SK-N-SH treated with all-trans-retinoic acid at 6 μM for 48 hours (cell line): ENCODE measurements at regions not wholly inside any gene's neighbourhood (a gene's known extent, or its start where the extent isn't known, plus 50 kb on each side); places are given as distances from the start of the nearest gene placed in this dataset.

Source experiments
- ATAC-seq: fragments of 200-7000 bp; cut with Tn5 transposase; 3 replicates; pipeline ENCODE4 v1.9.1; 2020; ENCODE audit warnings: mild to moderate bottlenecking, moderate library complexity
- ARNTL ChIP-seq: fragments of 450-650 bp; formaldehyde crosslinking; IDR thresholded peaks from 2 replicates; pipeline ENCODE4 v1.5.0; 2020; ENCODE audit warnings: low read depth, mild to moderate bottlenecking, moderate library complexity, borderline replicate concordance
- BACH2 ChIP-seq: fragments of 250-450 bp; sonication (Bioruptor Pico); IDR thresholded peaks from 2 replicates; pipeline ENCODE4 v1.9.0; 2021; ENCODE audit warnings: mild to moderate bottlenecking, borderline replicate concordance
- CSDC2 ChIP-seq: fragments of 250-450 bp; sonication (Bioruptor Pico); IDR thresholded peaks from 2 replicates; pipeline ENCODE4 v1.5.0; 2020; ENCODE audit warnings: mild to moderate bottlenecking, moderate library complexity
- ESRRG ChIP-seq: fragments of 250-450 bp; sonication (Bioruptor Pico); IDR thresholded peaks from 2 replicates; pipeline ENCODE4 v1.6.1; 2021; ENCODE audit warnings: mild to moderate bottlenecking
- GLIS3 ChIP-seq: fragments of 250-450 bp; sonication (Bioruptor Pico); IDR thresholded peaks from 2 replicates; pipeline ENCODE4 v1.5.0; 2020; ENCODE audit warnings: mild to moderate bottlenecking, moderate library complexity
- ISL1 ChIP-seq: fragments of 250-450 bp; sonication (Bioruptor Pico); IDR thresholded peaks from 2 replicates; pipeline ENCODE4 v2.1.2; 2022; ENCODE audit warnings: mild to moderate bottlenecking, moderate library complexity
- PPARA ChIP-seq: fragments of 250-450 bp; sonication (Bioruptor Pico); IDR thresholded peaks from 2 replicates; pipeline ENCODE4 v1.5.0; 2020; ENCODE audit warnings: mild to moderate bottlenecking, borderline replicate concordance
- RARB ChIP-seq: fragments of 250-450 bp; sonication (Bioruptor Pico); IDR thresholded peaks from 2 replicates; pipeline ENCODE4 v1.8.0; 2021; ENCODE audit warnings: mild to moderate bottlenecking, moderate library complexity
- SNAI2 ChIP-seq: fragments of 250-450 bp; sonication (Bioruptor Pico); IDR thresholded peaks from 2 replicates; pipeline ENCODE4 v1.5.0; 2020; ENCODE audit warnings: mild to moderate bottlenecking, moderate library complexity
- TCF4 ChIP-seq: fragments of 250-450 bp; sonication (Bioruptor Pico); IDR thresholded peaks from 2 replicates; pipeline ENCODE4 v1.8.0; 2021; ENCODE audit warnings: mild to moderate bottlenecking, moderate library complexity, borderline replicate concordance
- TOX ChIP-seq: fragments of 250-450 bp; sonication (Bioruptor Pico); IDR thresholded peaks from 2 replicates; pipeline ENCODE4 v1.8.0; 2021; ENCODE audit warnings: mild to moderate bottlenecking, moderate library complexity, borderline replicate concordance
- ZC3H10 ChIP-seq: fragments of 250-450 bp; sonication (Bioruptor Pico); IDR thresholded peaks from 2 replicates; pipeline ENCODE4 v1.5.1; 2021; ENCODE audit warnings: mild to moderate bottlenecking, moderate library complexity
- ZFP3 ChIP-seq: fragments of 250-450 bp; sonication (Bioruptor Pico); IDR thresholded peaks from 2 replicates; pipeline ENCODE4 v1.5.0; 2020; ENCODE audit warnings: mild to moderate bottlenecking, moderate library complexity
- ZNF565 ChIP-seq: fragments of 450-650 bp; formaldehyde crosslinking; conservative IDR thresholded peaks from 2 replicates; pipeline ENCODE4 v1.5.0; 2020; ENCODE audit warnings: low read depth, mild to moderate bottlenecking, moderate library complexity
- ZNF70 ChIP-seq: fragments of 450-650 bp; formaldehyde crosslinking; IDR thresholded peaks from 2 replicates; pipeline ENCODE4 v1.5.0; 2020; ENCODE audit warnings: mild to moderate bottlenecking, moderate library complexity
- ZNF8 ChIP-seq: fragments of 450-650 bp; formaldehyde crosslinking; IDR thresholded peaks from 2 replicates; pipeline ENCODE4 v1.5.0; 2020; ENCODE audit warnings: mild to moderate bottlenecking, moderate library complexity
- TF ChIP-seq, protein P1 (sequence below): fragments of 250-450 bp; sonication (Bioruptor Pico); IDR thresholded peaks from 2 replicates; pipeline ENCODE4 v1.5.1; 2020; ENCODE audit warnings: low read depth, mild to moderate bottlenecking, moderate library complexity
- TF ChIP-seq, protein P2 (sequence below): fragments of 250-450 bp; sonication (Bioruptor Pico); IDR thresholded peaks from 2 replicates; pipeline ENCODE4 v1.8.0; 2020; ENCODE audit warnings: mild to moderate bottlenecking, moderate library complexity, borderline replicate concordance
- TF ChIP-seq, protein P3 (sequence below): fragments of 250-450 bp; sonication (Bioruptor Pico); IDR thresholded peaks from 2 replicates; pipeline ENCODE4 v1.5.0; 2020; ENCODE audit warnings: mild to moderate bottlenecking, moderate library complexity
- TF ChIP-seq, protein P4 (sequence below): fragments of 250-450 bp; sonication (Bioruptor Pico); IDR thresholded peaks from 2 replicates; pipeline ENCODE4 v1.8.0; 2021; ENCODE audit warnings: low read depth, mild to moderate bottlenecking, moderate library complexity, borderline replicate concordance
- TF ChIP-seq, protein P5 (sequence below): fragments of 250-450 bp; sonication (Bioruptor Pico); IDR thresholded peaks from 2 replicates; pipeline ENCODE4 v1.5.1; 2021; ENCODE audit warnings: mild to moderate bottlenecking, moderate library complexity

DNA sequence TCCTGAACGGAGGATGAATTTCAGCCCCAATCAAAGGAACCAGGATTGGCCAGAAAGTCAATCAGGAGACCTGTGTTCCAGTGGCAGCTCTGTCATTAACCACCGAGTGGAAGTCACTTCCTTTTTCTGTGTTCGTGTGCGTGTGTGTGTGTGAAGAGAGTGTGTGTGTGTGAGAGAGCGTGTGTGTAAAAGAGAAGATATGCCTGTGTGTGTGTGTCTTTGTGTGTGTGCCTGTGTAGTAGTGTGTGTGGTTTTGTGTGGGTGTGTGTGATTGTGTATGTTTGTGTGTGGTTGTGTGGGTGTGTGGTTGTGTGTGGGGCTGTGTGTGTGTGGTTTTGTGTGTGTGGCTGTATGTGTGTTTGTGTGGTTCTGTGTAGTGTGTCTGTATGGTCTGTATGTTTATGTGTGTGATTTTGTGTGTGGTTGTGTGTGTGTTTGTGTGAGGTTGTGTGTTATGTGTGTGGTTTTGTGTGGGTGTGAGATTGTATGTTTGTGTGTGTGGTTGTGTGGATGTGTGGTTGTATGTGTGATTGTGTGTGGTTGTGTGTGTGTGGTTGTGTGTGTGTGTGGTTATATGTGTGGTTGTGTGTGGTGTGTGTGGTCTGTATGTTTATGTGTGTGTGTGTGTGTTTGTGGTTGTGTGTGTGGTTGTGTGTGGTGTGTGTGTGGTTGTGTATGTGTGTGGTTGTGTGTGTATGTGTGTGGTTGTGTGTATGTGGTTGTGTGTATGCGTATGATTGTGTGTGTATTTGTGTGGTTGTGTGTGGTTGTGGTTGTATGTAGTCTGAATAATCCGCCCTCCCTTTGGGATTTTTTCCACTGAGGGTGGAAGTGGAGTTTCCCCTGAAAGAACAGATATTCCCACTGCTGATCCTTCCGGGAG is 314.4 kb downstream of the SHQ1 start:
- TF ChIP-seq, protein P1, sequence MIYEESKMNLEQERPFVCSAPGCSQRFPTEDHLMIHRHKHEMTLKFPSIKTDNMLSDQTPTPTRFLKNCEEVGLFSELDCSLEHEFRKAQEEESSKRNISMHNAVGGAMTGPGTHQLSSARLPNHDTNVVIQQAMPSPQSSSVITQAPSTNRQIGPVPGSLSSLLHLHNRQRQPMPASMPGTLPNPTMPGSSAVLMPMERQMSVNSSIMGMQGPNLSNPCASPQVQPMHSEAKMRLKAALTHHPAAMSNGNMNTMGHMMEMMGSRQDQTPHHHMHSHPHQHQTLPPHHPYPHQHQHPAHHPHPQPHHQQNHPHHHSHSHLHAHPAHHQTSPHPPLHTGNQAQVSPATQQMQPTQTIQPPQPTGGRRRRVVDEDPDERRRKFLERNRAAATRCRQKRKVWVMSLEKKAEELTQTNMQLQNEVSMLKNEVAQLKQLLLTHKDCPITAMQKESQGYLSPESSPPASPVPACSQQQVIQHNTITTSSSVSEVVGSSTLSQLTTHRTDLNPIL (CRISPR knock-in tag): no peak
- TF ChIP-seq, protein P2, sequence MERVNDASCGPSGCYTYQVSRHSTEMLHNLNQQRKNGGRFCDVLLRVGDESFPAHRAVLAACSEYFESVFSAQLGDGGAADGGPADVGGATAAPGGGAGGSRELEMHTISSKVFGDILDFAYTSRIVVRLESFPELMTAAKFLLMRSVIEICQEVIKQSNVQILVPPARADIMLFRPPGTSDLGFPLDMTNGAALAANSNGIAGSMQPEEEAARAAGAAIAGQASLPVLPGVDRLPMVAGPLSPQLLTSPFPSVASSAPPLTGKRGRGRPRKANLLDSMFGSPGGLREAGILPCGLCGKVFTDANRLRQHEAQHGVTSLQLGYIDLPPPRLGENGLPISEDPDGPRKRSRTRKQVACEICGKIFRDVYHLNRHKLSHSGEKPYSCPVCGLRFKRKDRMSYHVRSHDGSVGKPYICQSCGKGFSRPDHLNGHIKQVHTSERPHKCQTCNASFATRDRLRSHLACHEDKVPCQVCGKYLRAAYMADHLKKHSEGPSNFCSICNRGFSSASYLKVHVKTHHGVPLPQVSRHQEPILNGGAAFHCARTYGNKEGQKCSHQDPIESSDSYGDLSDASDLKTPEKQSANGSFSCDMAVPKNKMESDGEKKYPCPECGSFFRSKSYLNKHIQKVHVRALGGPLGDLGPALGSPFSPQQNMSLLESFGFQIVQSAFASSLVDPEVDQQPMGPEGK (CRISPR knock-in tag): no peak

DNA sequence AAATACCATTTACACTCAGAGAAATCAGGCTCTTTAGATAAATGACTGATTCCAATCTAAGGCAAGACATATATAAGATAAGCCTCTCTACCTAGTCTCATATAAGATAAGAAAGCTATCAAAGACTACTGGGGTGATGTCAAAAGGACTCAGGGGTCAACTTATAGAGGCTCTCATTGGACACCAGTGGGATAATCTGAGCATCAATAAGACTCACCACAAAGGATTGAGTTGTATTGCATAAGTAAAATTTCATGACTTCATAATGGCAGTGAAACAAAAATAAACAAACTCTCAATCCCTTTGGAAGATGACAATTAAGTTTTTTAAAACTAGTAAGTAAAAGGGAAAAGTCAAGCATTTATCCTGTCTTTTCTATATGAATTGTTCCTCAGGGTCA is 317.8 kb downstream of the SHQ1 start:
- TF ChIP-seq TCF4: no peak
- no peak for TF ChIP-seq ZC3H10
- no peak for ATAC-seq

More for the DNA sequence above, 314.4 kb downstream of the SHQ1 start:
- ATAC-seq: no peak

DNA sequence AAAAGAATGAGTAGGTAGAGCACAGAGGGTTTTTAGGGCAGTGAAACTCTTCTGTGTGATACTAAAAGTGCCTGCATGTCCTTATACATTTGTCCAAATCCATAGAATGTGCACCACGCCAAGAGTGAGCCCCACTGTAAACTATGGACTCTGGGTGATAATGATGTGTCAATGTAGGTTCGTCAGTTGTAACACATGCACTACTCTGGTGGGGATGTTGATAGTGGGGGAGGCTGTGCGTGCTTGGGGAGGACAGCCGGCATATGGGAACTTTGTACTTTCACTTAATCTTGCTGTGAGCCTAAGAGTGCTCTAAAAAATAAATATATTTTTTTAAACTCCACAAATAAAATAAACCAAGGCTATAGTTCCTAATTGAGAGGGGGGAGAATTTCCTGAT is 319.2 kb downstream of the SHQ1 start:
- ATAC-seq: no peak
- TF ChIP-seq ZNF565 (CRISPR knock-in tag) (no peak), PPARA (CRISPR knock-in tag) (no peak), CSDC2 (CRISPR knock-in tag) (no peak), ZNF8 (CRISPR knock-in tag) (no peak), ISL1 (CRISPR knock-in tag) (no peak), GLIS3 (CRISPR knock-in tag) (no peak), ARNTL (CRISPR knock-in tag) (no peak), RARB (no peak), ZNF70 (CRISPR knock-in tag) (no peak), SNAI2 (CRISPR knock-in tag) (no peak), BACH2 (no peak), ZFP3 (CRISPR knock-in tag) (no peak), ZC3H10 (no peak), ESRRG (CRISPR knock-in tag) (no peak), TOX (CRISPR knock-in tag) (no peak)
- TF ChIP-seq, protein P2 (CRISPR knock-in tag): no peak
- TF ChIP-seq, protein P1 (CRISPR knock-in tag): no peak
- TF ChIP-seq, protein P3, sequence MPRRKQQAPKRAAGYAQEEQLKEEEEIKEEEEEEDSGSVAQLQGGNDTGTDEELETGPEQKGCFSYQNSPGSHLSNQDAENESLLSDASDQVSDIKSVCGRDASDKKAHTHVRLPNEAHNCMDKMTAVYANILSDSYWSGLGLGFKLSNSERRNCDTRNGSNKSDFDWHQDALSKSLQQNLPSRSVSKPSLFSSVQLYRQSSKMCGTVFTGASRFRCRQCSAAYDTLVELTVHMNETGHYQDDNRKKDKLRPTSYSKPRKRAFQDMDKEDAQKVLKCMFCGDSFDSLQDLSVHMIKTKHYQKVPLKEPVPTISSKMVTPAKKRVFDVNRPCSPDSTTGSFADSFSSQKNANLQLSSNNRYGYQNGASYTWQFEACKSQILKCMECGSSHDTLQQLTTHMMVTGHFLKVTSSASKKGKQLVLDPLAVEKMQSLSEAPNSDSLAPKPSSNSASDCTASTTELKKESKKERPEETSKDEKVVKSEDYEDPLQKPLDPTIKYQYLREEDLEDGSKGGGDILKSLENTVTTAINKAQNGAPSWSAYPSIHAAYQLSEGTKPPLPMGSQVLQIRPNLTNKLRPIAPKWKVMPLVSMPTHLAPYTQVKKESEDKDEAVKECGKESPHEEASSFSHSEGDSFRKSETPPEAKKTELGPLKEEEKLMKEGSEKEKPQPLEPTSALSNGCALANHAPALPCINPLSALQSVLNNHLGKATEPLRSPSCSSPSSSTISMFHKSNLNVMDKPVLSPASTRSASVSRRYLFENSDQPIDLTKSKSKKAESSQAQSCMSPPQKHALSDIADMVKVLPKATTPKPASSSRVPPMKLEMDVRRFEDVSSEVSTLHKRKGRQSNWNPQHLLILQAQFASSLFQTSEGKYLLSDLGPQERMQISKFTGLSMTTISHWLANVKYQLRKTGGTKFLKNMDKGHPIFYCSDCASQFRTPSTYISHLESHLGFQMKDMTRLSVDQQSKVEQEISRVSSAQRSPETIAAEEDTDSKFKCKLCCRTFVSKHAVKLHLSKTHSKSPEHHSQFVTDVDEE (CRISPR knock-in tag): no peak
- TF ChIP-seq, protein P4, sequence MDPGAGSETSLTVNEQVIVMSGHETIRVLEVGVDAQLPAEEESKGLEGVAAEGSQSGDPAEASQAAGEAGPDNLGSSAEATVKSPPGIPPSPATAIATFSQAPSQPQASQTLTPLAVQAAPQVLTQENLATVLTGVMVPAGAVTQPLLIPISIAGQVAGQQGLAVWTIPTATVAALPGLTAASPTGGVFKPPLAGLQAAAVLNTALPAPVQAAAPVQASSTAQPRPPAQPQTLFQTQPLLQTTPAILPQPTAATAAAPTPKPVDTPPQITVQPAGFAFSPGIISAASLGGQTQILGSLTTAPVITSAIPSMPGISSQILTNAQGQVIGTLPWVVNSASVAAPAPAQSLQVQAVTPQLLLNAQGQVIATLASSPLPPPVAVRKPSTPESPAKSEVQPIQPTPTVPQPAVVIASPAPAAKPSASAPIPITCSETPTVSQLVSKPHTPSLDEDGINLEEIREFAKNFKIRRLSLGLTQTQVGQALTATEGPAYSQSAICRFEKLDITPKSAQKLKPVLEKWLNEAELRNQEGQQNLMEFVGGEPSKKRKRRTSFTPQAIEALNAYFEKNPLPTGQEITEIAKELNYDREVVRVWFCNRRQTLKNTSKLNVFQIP (CRISPR knock-in tag): no peak
- TF ChIP-seq, protein P5, sequence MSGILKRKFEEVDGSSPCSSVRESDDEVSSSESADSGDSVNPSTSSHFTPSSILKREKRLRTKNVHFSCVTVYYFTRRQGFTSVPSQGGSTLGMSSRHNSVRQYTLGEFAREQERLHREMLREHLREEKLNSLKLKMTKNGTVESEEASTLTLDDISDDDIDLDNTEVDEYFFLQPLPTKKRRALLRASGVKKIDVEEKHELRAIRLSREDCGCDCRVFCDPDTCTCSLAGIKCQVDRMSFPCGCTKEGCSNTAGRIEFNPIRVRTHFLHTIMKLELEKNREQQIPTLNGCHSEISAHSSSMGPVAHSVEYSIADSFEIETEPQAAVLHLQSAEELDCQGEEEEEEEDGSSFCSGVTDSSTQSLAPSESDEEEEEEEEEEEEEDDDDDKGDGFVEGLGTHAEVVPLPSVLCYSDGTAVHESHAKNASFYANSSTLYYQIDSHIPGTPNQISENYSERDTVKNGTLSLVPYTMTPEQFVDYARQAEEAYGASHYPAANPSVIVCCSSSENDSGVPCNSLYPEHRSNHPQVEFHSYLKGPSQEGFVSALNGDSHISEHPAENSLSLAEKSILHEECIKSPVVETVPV (CRISPR knock-in tag): no peak
